Activated CD8-positive, alpha-beta memory T cell treated with anti-CD3 and anti-CD28 coated beads, Interleukin-2, amount 10 ng/mL, durations not matched to agents 7 days and 5 days (primary cell): ENCODE measurements at regions not wholly inside any gene's neighbourhood (a gene's known extent, or its start where the extent isn't known, plus 50 kb on each side); places are given as distances from the start of the nearest gene placed in this dataset.
"Not testable (repeated sequence)": the region's sequence is repeated elsewhere in the genome, so short reads cannot be mapped to it uniquely, and the experiment has no call there.

ENCODE experiments used
- ATAC-seq: fragments of 150-1000 bp; cut with Tn5 transposase; one replicate; pipeline ENCODE4 v1.10.0; 2021; ENCODE audit warnings: moderate library complexity
- CTCF ChIA-PET: fragments of 350-600 bp; sonication (Branson Sonifier 250); formaldehyde crosslinking; loops from one replicate; lab custom pipeline; 2021; ENCODE audit warnings: antibody characterized with exemption; lab: Charles Lee
- DNase-seq: peaks from one replicate; pipeline ENCODE4 v3.0.0-alpha.2; 2020
- H3K27ac Mint-ChIP-seq: one replicate; pipeline ENCODE4 v1.8.0; 2021; ENCODE audit warnings: mild to moderate bottlenecking, mixed read lengths
- H3K27me3 Mint-ChIP-seq: one replicate; pipeline ENCODE4 v1.8.0; 2021; ENCODE audit warnings: mixed read lengths
- H3K36me3 Mint-ChIP-seq: one replicate; pipeline ENCODE4 v1.8.0; 2021; ENCODE audit warnings: mild to moderate bottlenecking, mixed read lengths
- H3K4me1 Mint-ChIP-seq: one replicate; pipeline ENCODE4 v1.8.0; 2021; ENCODE audit warnings: mixed read lengths
- H3K4me3 Mint-ChIP-seq: one replicate; pipeline ENCODE4 v1.8.0; 2021; ENCODE audit warnings: mild to moderate bottlenecking, moderate library complexity, mixed read lengths
- H3K9me3 Mint-ChIP-seq: one replicate; pipeline ENCODE4 v1.8.0; 2022; ENCODE audit warnings: low read depth, mixed read lengths

DNA sequence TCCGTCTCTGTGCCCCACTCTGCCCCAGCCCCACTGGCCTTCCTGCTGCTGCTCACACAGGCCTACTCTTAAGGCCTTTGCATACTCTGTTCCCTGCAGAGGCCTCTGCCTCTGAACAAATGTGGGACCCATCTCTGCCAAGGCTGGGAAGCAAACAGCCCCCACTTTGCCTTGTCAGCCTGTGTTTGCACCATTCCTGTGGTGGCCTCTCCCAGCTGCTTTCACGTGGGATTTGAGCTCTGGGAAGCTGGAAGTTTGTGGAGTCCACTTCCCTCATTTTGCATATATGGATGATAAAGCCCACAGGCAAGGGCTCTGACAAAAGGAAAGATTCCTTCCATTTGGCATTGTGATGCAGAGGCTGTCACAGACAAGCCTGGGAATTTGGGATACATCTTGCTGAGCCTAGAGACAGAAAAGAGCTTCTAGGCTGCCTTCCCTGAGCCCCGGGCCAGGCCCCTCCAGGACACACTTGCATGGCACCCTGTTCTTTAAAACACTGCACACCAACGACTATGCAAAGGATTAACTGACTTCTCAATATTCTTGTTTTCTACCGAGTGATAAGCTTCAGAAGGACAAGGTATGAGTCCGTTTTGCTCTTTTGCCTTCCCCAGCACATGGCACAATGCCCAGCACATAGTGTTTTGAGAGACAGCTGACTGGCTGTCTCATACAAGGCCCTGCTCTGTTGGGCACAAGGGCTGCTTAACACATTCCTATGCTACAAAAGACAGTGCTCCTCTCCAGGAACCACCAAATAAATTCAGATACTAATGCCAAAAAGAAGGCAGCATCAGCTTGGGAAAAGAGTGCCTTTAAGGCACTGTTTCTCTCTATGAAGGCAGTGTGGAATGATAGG, 120.7 kb upstream of the TOPAZ1 start:
- Mint-ChIP-seq H3K4me3 (no peak overlapping the region), H3K9me3 (no peaks in the 10 kb centered on the region), H3K36me3 (no peaks in the 10 kb centered on the region), H3K27ac (no peak overlapping the region), H3K4me1 (peaks cover 4% of the 10 kb centered on the region), H3K27me3 (peaks cover 55% of the 10 kb centered on the region)
- CTCF ChIA-PET = no interaction called here
- ATAC-seq = no peak
- no peak for DNase-seq

- no peak for ATAC-seq
- DNase-seq = no peak
- Mint-ChIP-seq H3K36me3 (no peaks in the 10 kb centered on the region), H3K27ac (no peak overlapping the region), H3K9me3 (no peaks in the 10 kb centered on the region), H3K4me3 (no peak overlapping the region), H3K4me1 (peaks cover 15% of the 10 kb centered on the region), H3K27me3 (peaks cover 30% of the 10 kb centered on the region)
- CTCF ChIA-PET = no interaction called here
Measured at GRCh38 chr3:44125246-44125645, 116.4 kb upstream of the TOPAZ1 start.

- H3K27ac Mint-ChIP-seq = no peak overlapping the region
- DNase-seq (no peak), ATAC-seq (no peak)
- no peak overlapping the region for H3K4me3 Mint-ChIP-seq
- CTCF ChIA-PET = no interaction called here
- peaks cover 30% of the 10 kb centered on the region for H3K27me3 Mint-ChIP-seq
- no peaks in the 10 kb centered on the region for H3K36me3 Mint-ChIP-seq
- no peaks in the 10 kb centered on the region for H3K9me3 Mint-ChIP-seq
- peaks cover 21% of the 10 kb centered on the region for H3K4me1 Mint-ChIP-seq
Measured at GRCh38 chr3:44125882-44126281, 115.8 kb upstream of the TOPAZ1 start.

GRCh38 chr3:44128057-44128775, 113.5 kb upstream of the TOPAZ1 start:
- no peak for ATAC-seq
- no peak for DNase-seq
- H3K27me3 Mint-ChIP-seq = peaks cover 34% of the 10 kb centered on the region
- H3K4me3 Mint-ChIP-seq = no peak overlapping the region
- no peaks in the 10 kb centered on the region for H3K9me3 Mint-ChIP-seq
- peaks cover 31% of the 10 kb centered on the region for H3K4me1 Mint-ChIP-seq
- H3K36me3 Mint-ChIP-seq = no peaks in the 10 kb centered on the region
- CTCF ChIA-PET = no interaction called here
- no peak overlapping the region for H3K27ac Mint-ChIP-seq

- no peaks in the 10 kb centered on the region for H3K9me3 Mint-ChIP-seq
- DNase-seq = peak; percentile 68
- H3K27me3 Mint-ChIP-seq = peaks cover 29% of the 10 kb centered on the region
- H3K4me1 Mint-ChIP-seq = peaks cover 31% of the 10 kb centered on the region
- H3K4me3 Mint-ChIP-seq = no peak overlapping the region
- ATAC-seq = peak; percentile 76
- H3K36me3 Mint-ChIP-seq = no peaks in the 10 kb centered on the region
- peak overlapping the region; percentile 33 for H3K27ac Mint-ChIP-seq
- CTCF ChIA-PET = interaction anchor here (0.8 to 1.8 kb wide), 2 partner anchors 8 to 275 kb away, joined by 3 to 5 read pairs; no protein-coding TSS in a partner anchor
Measured at GRCh38 chr3:44130249-44130648, 111.4 kb upstream of the TOPAZ1 start.

- no peak overlapping the region for H3K27ac Mint-ChIP-seq
- ATAC-seq = no peak
- no peaks in the 10 kb centered on the region for H3K9me3 Mint-ChIP-seq
- no peak for DNase-seq
- no peaks in the 10 kb centered on the region for H3K36me3 Mint-ChIP-seq
- peaks cover 31% of the 10 kb centered on the region for H3K4me1 Mint-ChIP-seq
- no peak overlapping the region for H3K4me3 Mint-ChIP-seq
- CTCF ChIA-PET = interaction anchor here (1.8 kb wide), 1 partner anchor 276 kb away, joined by 5 read pairs; no protein-coding TSS in a partner anchor
- H3K27me3 Mint-ChIP-seq = peaks cover 25% of the 10 kb centered on the region
Measured at GRCh38 chr3:44132061-44132460, 109.6 kb upstream of the TOPAZ1 start.

DNA sequence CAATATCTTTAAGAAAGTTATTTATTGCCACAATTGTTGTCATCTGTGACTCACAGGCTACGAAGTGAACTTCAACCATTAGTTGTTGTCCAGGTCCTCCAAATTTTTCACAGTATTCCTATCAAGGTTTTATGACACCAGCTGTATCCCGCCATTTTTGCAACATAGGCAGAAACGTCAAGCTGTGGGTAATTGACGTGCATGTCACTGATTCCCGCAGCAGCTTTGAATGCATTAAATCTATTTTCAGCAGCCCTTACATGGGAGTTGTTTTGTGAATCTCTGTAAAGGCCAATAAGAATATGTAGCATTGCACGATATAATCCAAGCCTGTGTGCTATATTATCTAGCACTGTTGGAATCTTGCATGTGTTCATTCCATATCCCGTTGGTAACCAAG, 109.1 kb upstream of the TOPAZ1 start:
- Mint-ChIP-seq H3K9me3 (no peaks in the 10 kb centered on the region), H3K4me3 (no peak overlapping the region), H3K36me3 (no peaks in the 10 kb centered on the region), H3K4me1 (peaks cover 31% of the 10 kb centered on the region), H3K27ac (no peak overlapping the region), H3K27me3 (peaks cover 25% of the 10 kb centered on the region)
- ATAC-seq (no peak), DNase-seq (no peak)
- CTCF ChIA-PET = no interaction called here

DNA sequence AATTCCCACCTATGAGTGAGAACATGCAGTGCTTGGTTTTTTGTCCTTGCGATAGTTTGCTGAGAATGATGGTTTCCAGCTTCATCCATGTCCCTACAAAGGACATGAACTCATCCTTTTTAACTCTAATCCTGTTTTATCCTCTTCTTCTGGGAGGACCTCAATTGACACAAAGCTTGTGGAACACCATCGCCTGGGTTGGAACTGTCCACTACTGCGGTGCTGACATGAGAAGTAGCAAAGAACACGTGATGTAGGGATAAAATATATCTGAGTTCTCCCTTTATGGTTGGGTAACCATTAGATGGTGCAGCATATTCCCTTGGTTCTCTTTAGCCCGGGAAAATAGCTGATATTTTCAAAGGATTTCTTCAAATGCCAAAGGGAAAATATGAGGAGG, 105.3 kb upstream of the TOPAZ1 start:
- ATAC-seq (no peak), DNase-seq (no peak)
- CTCF ChIA-PET = no interaction called here
- Mint-ChIP-seq H3K4me3 (no peak overlapping the region), H3K36me3 (no peaks in the 10 kb centered on the region), H3K27me3 (peaks cover 33% of the 10 kb centered on the region), H3K9me3 (no peaks in the 10 kb centered on the region), H3K4me1 (peaks cover 4% of the 10 kb centered on the region), H3K27ac (no peak overlapping the region)

DNA sequence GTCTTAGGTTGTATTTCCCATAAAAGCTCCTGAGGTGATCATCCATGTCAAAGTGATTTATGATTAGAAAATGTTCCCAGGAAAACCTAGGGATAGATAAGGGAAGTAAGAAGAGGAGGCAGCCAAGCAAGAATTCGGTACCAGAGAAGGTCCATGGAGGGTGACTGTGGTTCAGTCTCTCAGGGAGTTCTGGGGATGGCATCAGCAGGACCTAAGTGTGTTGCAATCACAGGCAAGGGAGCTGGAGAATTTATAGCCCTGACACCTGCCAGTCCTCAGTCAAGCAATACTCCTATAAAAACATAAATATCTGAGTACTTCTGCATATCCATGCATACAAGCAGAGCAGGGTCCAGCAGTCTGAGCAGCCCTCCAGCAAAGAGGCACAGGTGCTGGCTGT, 95.6 kb upstream of the TOPAZ1 start:
- DNase-seq (no peak), ATAC-seq (no peak)
- no peak overlapping the region for H3K4me3 Mint-ChIP-seq
- CTCF ChIA-PET = no interaction called here
- H3K27ac Mint-ChIP-seq = no peak overlapping the region
- no peaks in the 10 kb centered on the region for H3K4me1 Mint-ChIP-seq
- peaks cover 45% of the 10 kb centered on the region for H3K27me3 Mint-ChIP-seq
- H3K36me3 Mint-ChIP-seq = no peaks in the 10 kb centered on the region
- H3K9me3 Mint-ChIP-seq = no peaks in the 10 kb centered on the region

DNA sequence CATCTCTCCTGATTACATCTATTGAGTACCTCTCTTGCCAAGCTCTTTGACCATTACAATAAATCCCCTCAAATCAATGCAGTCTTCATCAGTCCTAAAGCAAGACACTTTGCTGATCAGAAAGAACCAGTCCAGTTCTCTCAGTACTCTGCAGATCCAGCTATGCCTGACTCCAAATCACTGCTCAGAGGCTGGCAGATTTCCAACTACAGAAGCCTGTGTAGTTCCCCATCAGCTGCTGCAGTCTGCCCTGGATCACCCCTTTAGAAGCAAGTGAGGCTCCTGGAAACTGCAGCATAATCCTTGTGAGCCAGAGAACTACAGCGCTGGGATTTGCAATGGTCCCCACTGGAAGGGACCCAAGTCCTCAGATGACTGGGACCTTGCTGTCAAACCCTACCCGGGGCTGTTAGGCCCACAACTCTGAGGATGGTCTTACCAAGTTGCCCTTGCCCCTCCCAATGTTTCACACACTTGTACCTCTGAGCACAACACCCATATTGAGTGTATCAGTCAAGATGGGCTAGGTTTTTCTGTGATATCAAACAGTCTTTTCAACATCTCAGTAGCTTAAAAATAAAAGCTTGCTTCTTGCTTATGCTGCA, 81.9 kb upstream of the TOPAZ1 start:
- Mint-ChIP-seq H3K27me3 (peaks cover 33% of the 10 kb centered on the region), H3K27ac (no peak overlapping the region), H3K9me3 (no peaks in the 10 kb centered on the region), H3K36me3 (no peaks in the 10 kb centered on the region), H3K4me1 (peaks cover 10% of the 10 kb centered on the region), H3K4me3 (no peak overlapping the region)
- DNase-seq (no peak), ATAC-seq (no peak)
- CTCF ChIA-PET = no interaction called here

- CTCF ChIA-PET = no interaction called here
- H3K36me3 Mint-ChIP-seq = no peaks in the 10 kb centered on the region
- H3K27me3 Mint-ChIP-seq = peaks cover 28% of the 10 kb centered on the region
- H3K27ac Mint-ChIP-seq = no peak overlapping the region
- peak; percentile 70 for ATAC-seq
- no peak overlapping the region for H3K4me3 Mint-ChIP-seq
- no peaks in the 10 kb centered on the region for H3K9me3 Mint-ChIP-seq
- no peak for DNase-seq
- peaks cover 10% of the 10 kb centered on the region for H3K4me1 Mint-ChIP-seq
Measured at GRCh38 chr3:44160818-44161217, 80.9 kb upstream of the TOPAZ1 start.

DNA sequence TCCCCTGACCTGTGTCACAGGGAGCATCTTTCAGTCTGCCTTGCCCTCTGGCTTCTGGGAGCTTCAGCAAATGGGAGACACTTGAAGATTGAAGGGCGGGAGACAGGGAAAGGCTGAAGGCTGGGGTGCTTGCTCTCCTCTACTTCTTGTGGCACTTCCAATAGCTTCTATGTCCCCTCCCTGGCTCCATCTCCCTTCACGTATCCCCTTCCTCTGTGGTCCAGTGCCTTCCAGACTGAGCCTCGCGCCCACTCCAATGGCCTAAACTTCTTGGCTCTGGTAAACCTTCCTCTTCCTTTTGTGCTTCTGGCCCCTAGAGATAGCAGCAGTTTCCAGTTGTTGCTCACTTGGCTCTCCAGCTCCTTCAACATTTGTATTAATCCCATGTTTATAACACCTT, 69.8 kb upstream of the TOPAZ1 start:
- Mint-ChIP-seq H3K4me1 (no peaks in the 10 kb centered on the region), H3K27ac (no peak overlapping the region), H3K36me3 (no peaks in the 10 kb centered on the region), H3K9me3 (no peaks in the 10 kb centered on the region), H3K27me3 (peaks cover 14% of the 10 kb centered on the region), H3K4me3 (no peak overlapping the region)
- CTCF ChIA-PET = interaction anchor here (1.2 kb wide), 1 partner anchor 31 kb away, joined by 3 read pairs; no protein-coding TSS in a partner anchor
- ATAC-seq (no peak), DNase-seq (no peak)

DNA sequence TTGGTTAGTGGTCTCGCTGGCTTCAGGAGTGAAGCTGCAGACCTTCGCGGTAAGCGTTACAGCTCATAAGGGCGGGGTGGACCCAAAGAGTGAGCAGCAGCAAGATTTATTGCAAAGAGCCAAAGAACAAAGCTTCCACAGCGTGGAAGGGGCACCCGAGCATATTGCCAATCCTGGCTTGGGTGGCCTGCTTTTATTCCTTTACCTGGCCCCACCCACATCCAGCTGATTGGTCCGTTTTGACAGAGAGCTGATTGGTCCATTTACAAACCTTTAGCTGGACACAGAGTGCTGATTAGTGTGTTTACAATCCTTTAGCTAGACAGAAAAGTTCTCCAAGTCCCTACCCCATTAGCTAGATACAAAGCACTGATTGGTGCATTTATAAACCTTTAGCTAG, 69.0 kb upstream of the TOPAZ1 start:
- peaks cover 20% of the 10 kb centered on the region for H3K27me3 Mint-ChIP-seq
- CTCF ChIA-PET = interaction anchor here (1.2 kb wide), 1 partner anchor 32 kb away, joined by 3 read pairs; no protein-coding TSS in a partner anchor
- H3K9me3 Mint-ChIP-seq, ATAC-seq, H3K4me3 Mint-ChIP-seq, H3K27ac Mint-ChIP-seq, H3K4me1 Mint-ChIP-seq, DNase-seq, H3K36me3 Mint-ChIP-seq: not testable (repeated sequence)
